C4-2B (cell line): ENCODE measurements at regions not wholly inside any gene's neighbourhood (a gene's known extent, or its start where the extent isn't known, plus 50 kb on each side); places are given as distances from the start of the nearest gene placed in this dataset.

Source experiments
- H3K27ac ChIP-seq: fragments of 450-650 bp; 2 replicates; pipeline ENCODE4 v1.5.1; 2017
- CTCF ChIP-seq: fragments of 450-650 bp; conservative IDR thresholded peaks from 2 replicates; pipeline ENCODE4 v1.5.1; 2017; ENCODE audit warnings: mild to moderate bottlenecking
- ZFX ChIP-seq: fragments of 450-650 bp; IDR thresholded peaks from 2 replicates; pipeline ENCODE4 v1.6.1; 2017

GRCh38 chr15:95085056-95085455, 853.7 kb downstream of the MCTP2 start:
- TF ChIP-seq CTCF (no peak), ZFX (no peak)
- H3K27ac ChIP-seq: no peak overlapping the region

- no peak for TF ChIP-seq ZFX
- TF ChIP-seq CTCF: no peak
- H3K27ac ChIP-seq: no peak overlapping the region
Measured at GRCh38 chr15:95086531-95087252, 855.3 kb downstream of the MCTP2 start.

- TF ChIP-seq CTCF: no peak
- TF ChIP-seq ZFX: no peak
- no peak overlapping the region for H3K27ac ChIP-seq
Measured at GRCh38 chr15:95087253-95087609, 855.9 kb downstream of the MCTP2 start.

GRCh38 chr15:95091444-95091843, 860.1 kb downstream of the MCTP2 start:
- no peak overlapping the region for H3K27ac ChIP-seq
- TF ChIP-seq ZFX (no peak), CTCF (no peak)

- TF ChIP-seq ZFX (no peak), CTCF (no peak)
- H3K27ac ChIP-seq: no peak overlapping the region
Measured at GRCh38 chr15:95095250-95095649, 863.9 kb downstream of the MCTP2 start.

- no peak for TF ChIP-seq ZFX
- no peak for TF ChIP-seq CTCF
- H3K27ac ChIP-seq: no peak overlapping the region
Measured at GRCh38 chr15:95096651-95097050, 865.3 kb downstream of the MCTP2 start.

- no peak overlapping the region for H3K27ac ChIP-seq
- TF ChIP-seq ZFX (no peak), CTCF (no peak)
Measured at GRCh38 chr15:95097361-95097760, 866.0 kb downstream of the MCTP2 start.
